GM21528 (cell line): ENCODE measurements at regions not wholly inside any gene's neighbourhood (a gene's known extent, or its start where the extent isn't known, plus 50 kb on each side); places are given as distances from the start of the nearest gene placed in this dataset.
"Not testable (repeated sequence)": the region's sequence is repeated elsewhere in the genome, so short reads cannot be mapped to it uniquely, and the experiment has no call there.

ENCODE experiments used
- ATAC-seq: cut with Tn5 transposase; IDR thresholded peaks from one replicate; pipeline ENCODE4 v1.9.1; 2021; ENCODE audit warnings: mild to moderate bottlenecking, moderate library complexity; ENCODE audit not compliant: unreplicated experiment, low FRiP score

- ATAC-seq: no peak
These were observed 146.5 kb downstream of the SH3BGRL start for GRCh38 chrX:81348388-81348787.

- no peak for ATAC-seq
These were observed 153.1 kb downstream of the SH3BGRL start for GRCh38 chrX:81354954-81355353.

GRCh38 chrX:81355436-81355835, 153.5 kb downstream of the SH3BGRL start:
- ATAC-seq: no peak

GRCh38 chrX:81367291-81367690, 165.4 kb downstream of the SH3BGRL start:
- ATAC-seq: no peak

GRCh38 chrX:81377329-81377728, 175.4 kb downstream of the SH3BGRL start:
- ATAC-seq: no peak

GRCh38 chrX:81378560-81378959, 176.7 kb downstream of the SH3BGRL start:
- ATAC-seq: no peak

GRCh38 chrX:81390237-81390636, 188.3 kb downstream of the SH3BGRL start:
- peak; percentile 74 for ATAC-seq

- ATAC-seq: no peak
These were observed 190.5 kb downstream of the SH3BGRL start for GRCh38 chrX:81392396-81392795.

- no peak for ATAC-seq
These were observed 203.9 kb downstream of the SH3BGRL start for GRCh38 chrX:81405781-81406180.

- ATAC-seq: no peak
These were observed 209.6 kb downstream of the SH3BGRL start for GRCh38 chrX:81411517-81411916.

- no peak for ATAC-seq
These were observed 210.5 kb downstream of the SH3BGRL start for GRCh38 chrX:81412428-81412827.

- not testable (repeated sequence) for ATAC-seq
These were observed 211.0 kb downstream of the SH3BGRL start for GRCh38 chrX:81412857-81413256.

- ATAC-seq: no peak
These were observed 212.7 kb downstream of the SH3BGRL start for GRCh38 chrX:81414630-81415029.
